H1 (cell line): ENCODE measurements at regions not wholly inside any gene's neighbourhood (a gene's known extent, or its start where the extent isn't known, plus 50 kb on each side); places are given as distances from the start of the nearest gene placed in this dataset.

Source experiments
- ASH2L ChIP-seq: fragments of 200-600, 300-600 bp; sonication (generic); IDR thresholded peaks from one replicate; pipeline ENCODE4 v1.7.1; 2017; ENCODE audit warnings: low read length
- CHD1 ChIP-seq: IDR thresholded peaks from 2 replicates; pipeline ENCODE4 v1.6.1; 2012; ENCODE audit warnings: low read depth, low read length, improper control_type of control experiment
- CHD7 ChIP-seq: fragments of 300-600 bp; sonication (generic); IDR thresholded peaks from 2 replicates; pipeline ENCODE4 v1.7.1; 2012; ENCODE audit warnings: low read length, moderate library complexity, mild to moderate bottlenecking, inconsistent platforms; ENCODE audit not compliant: insufficient replicate concordance
- EP300 ChIP-seq, 2 experiments: IDR thresholded peaks; 1 replicate in 1 of 2; 2 replicates in 1 of 2; pipeline ENCODE4 v1.6.1; 2011 to 2012; ENCODE audit warnings: low read depth in 2 of 2, low read length in 2 of 2, mild to moderate bottlenecking in 2 of 2, borderline replicate concordance in 1 of 2, inconsistent platforms in 1 of 2, moderate library complexity in 1 of 2
- KDM4A ChIP-seq: IDR thresholded peaks from one replicate; pipeline ENCODE4 v1.7.1; 2012; ENCODE audit warnings: low read depth, mild to moderate bottlenecking, moderate library complexity, low read length, inconsistent platforms; ENCODE audit not compliant: severe bottlenecking
- RNF2 ChIP-seq: fragments of 200-900, 300-1000 bp; sonication (generic); IDR thresholded peaks from 2 replicates; pipeline ENCODE4 v1.7.1; 2016; ENCODE audit warnings: borderline replicate concordance, low read depth, mild to moderate bottlenecking, antibody characterized with exemption, low read length; ENCODE audit not compliant: poor library complexity, severe bottlenecking; ENCODE audit errors: missing control alignments
- SIRT6 ChIP-seq: IDR thresholded peaks from one replicate; pipeline ENCODE4 v1.7.1; 2012; ENCODE audit warnings: low read length, inconsistent platforms
- SUZ12 ChIP-seq: fragments of 200-600 bp; sonication (generic); IDR thresholded peaks from 2 replicates; pipeline ENCODE4 v1.6.1; 2012; ENCODE audit warnings: mild to moderate bottlenecking, inconsistent platforms, low read length, moderate library complexity, mixed read lengths
- TAF1 ChIP-seq: IDR thresholded peaks from 2 replicates; pipeline ENCODE4 v1.6.1; 2011; ENCODE audit warnings: mild to moderate bottlenecking, low read depth, low read length
- TCF12 ChIP-seq: IDR thresholded peaks from 2 replicates; pipeline ENCODE4 v1.6.1; 2011; ENCODE audit warnings: low read depth, mild to moderate bottlenecking, low read length

GRCh38 chr6:105985816-105986632, 100.1 kb upstream of the PRDM1 start (continued):
- no peak for TF ChIP-seq CHD7
- TF ChIP-seq TCF12 = no peak
- no peak for TF ChIP-seq EP300 (IDR thresholded peaks at IDR 0.05; ENCODE audit: borderline replicate concordance in 1 of 2, low read depth in 2 of 2, low read length in 2 of 2)
- no peak for TF ChIP-seq SIRT6
- peak; percentile 94 for TF ChIP-seq RNF2
- no peak for TF ChIP-seq CHD1
- TF ChIP-seq TAF1 = no peak
- peak; percentile 76 for TF ChIP-seq KDM4A
- peak; percentile 99 for TF ChIP-seq SUZ12
- TF ChIP-seq ASH2L = peak; percentile 27
